Neural cell (in vitro differentiated cells): ENCODE measurements at regions not wholly inside any gene's neighbourhood (a gene's known extent, or its start where the extent isn't known, plus 50 kb on each side); places are given as distances from the start of the nearest gene placed in this dataset.
"Not testable (repeated sequence)": the region's sequence is repeated elsewhere in the genome, so short reads cannot be mapped to it uniquely, and the experiment has no call there.

Experiments used
- H2AFZ ChIP-seq: fragments of 200-600, 300-800 bp; sonication (generic), shearing (Covaris generic); 2 replicates; pipeline ENCODE4 v1.6.0; 2014; ENCODE audit warnings: low read depth, mild to moderate bottlenecking, antibody characterized with exemption, low read length, moderate library complexity
- H3F3A ChIP-seq: fragments of 200-600 bp; shearing (Covaris generic); 2 replicates; pipeline ENCODE4 v1.6.1; 2016; ENCODE audit warnings: mild to moderate bottlenecking, moderate library complexity, mixed read lengths, antibody characterized with exemption, low read length; ENCODE audit not compliant: insufficient read depth, poor library complexity, severe bottlenecking
- H3K27ac ChIP-seq: fragments of 200-600, 300-800 bp; sonication (generic), shearing (Covaris generic); 2 replicates; pipeline ENCODE4 v1.5.1; 2014; ENCODE audit warnings: mild to moderate bottlenecking, low read length, moderate library complexity
- H3K27me3 ChIP-seq: fragments of 300-800, 200-600 bp; sonication (generic), shearing (Covaris generic); 2 replicates; pipeline ENCODE4 v1.6.0; 2014; ENCODE audit warnings: mild to moderate bottlenecking, low read depth, low read length, moderate library complexity; ENCODE audit not compliant: insufficient read depth
- H3K36me3 ChIP-seq: fragments of 300-800, 200-600 bp; sonication (generic), shearing (Covaris generic); 2 replicates; pipeline ENCODE4 v1.5.1; 2014; ENCODE audit warnings: mild to moderate bottlenecking, antibody characterized with exemption, low read length, moderate library complexity; ENCODE audit not compliant: insufficient read depth
- H3K4me2 ChIP-seq: fragments of 300-800, 200-600 bp; sonication (generic), shearing (Covaris generic); 2 replicates; pipeline ENCODE4 v1.6.0; 2014; ENCODE audit warnings: mild to moderate bottlenecking, low read length
- H3K4me3 ChIP-seq: fragments of 300-800, 200-600 bp; sonication (generic), shearing (Covaris generic); 2 replicates; pipeline ENCODE4 v1.5.1; 2014; ENCODE audit warnings: mild to moderate bottlenecking, low read length, moderate library complexity
- H3K79me2 ChIP-seq: fragments of 200-600 bp; shearing (Covaris generic); replicated peaks from 2 replicates; pipeline ENCODE4 v1.6.0; 2014; ENCODE audit warnings: mild to moderate bottlenecking, low read length, moderate library complexity; ENCODE audit not compliant: insufficient read depth
- H3K9ac ChIP-seq: fragments of 300-800, 200-600 bp; sonication (generic), shearing (Covaris generic); 2 replicates; pipeline ENCODE4 v1.6.1; 2016; ENCODE audit warnings: mild to moderate bottlenecking, low read length, mixed read lengths
- H3K9me2 ChIP-seq: fragments of 200-600 bp; shearing (Covaris generic); 2 replicates; pipeline ENCODE4 v1.6.1; 2016; ENCODE audit warnings: mild to moderate bottlenecking, low read length, mixed read lengths; ENCODE audit not compliant: insufficient read depth
- H3K9me3 ChIP-seq: fragments of 200-600, 300-800 bp; sonication (generic), shearing (Covaris generic); 2 replicates; pipeline ENCODE4 v1.6.1; 2016; ENCODE audit warnings: mild to moderate bottlenecking, mixed run types, low read length, moderate library complexity, mixed read lengths
- H4K20me1 ChIP-seq: fragments of 200-600 bp; shearing (Covaris generic); 2 replicates; pipeline ENCODE4 v1.6.1; 2016; ENCODE audit warnings: mild to moderate bottlenecking, mixed run types; ENCODE audit not compliant: insufficient read depth
- EP300 ChIP-seq: fragments of 450-650 bp; conservative IDR thresholded peaks from 2 replicates; pipeline ENCODE4 v1.6.1; 2014; ENCODE audit warnings: antibody characterized with exemption, mild to moderate bottlenecking, moderate library complexity; ENCODE audit not compliant: poor library complexity, severe bottlenecking
- EZH2 ChIP-seq: fragments of 200-600, 300-800 bp; shearing (Covaris generic), sonication (generic); IDR thresholded peaks from 2 replicates; pipeline ENCODE4 v1.6.1; 2014; ENCODE audit warnings: antibody characterized with exemption, low read length, borderline replicate concordance, mild to moderate bottlenecking; ENCODE audit not compliant: insufficient read depth, poor library complexity, severe bottlenecking
- MXI1 ChIP-seq: fragments of 450-650 bp; conservative IDR thresholded peaks from 2 replicates; pipeline ENCODE4 v1.6.1; 2014; ENCODE audit warnings: antibody characterized with exemption, mild to moderate bottlenecking; ENCODE audit not compliant: poor library complexity, severe bottlenecking
- POLR2AphosphoS5 ChIP-seq: IDR thresholded peaks from 2 replicates; pipeline ENCODE4 v1.6.1; 2012
- RAD21 ChIP-seq: fragments of 450-650 bp; conservative IDR thresholded peaks from 2 replicates; pipeline ENCODE4 v1.6.1; 2014; ENCODE audit warnings: antibody characterized with exemption, mild to moderate bottlenecking, moderate library complexity
- SMC3 ChIP-seq: fragments of 450-650 bp; conservative IDR thresholded peaks from 2 replicates; pipeline ENCODE4 v1.6.1; 2014; ENCODE audit warnings: antibody characterized with exemption, mild to moderate bottlenecking, moderate library complexity; ENCODE audit not compliant: poor library complexity
- TAF1 ChIP-seq: IDR thresholded peaks from 2 replicates; pipeline ENCODE4 v1.6.1; 2012; ENCODE audit warnings: low read depth
- TF ChIP-seq, protein P1 (sequence below): fragments of 450-650 bp; IDR thresholded peaks from 2 replicates; pipeline ENCODE4 v1.5.1; 2014; ENCODE audit warnings: antibody characterized with exemption, mild to moderate bottlenecking, moderate library complexity; ENCODE audit not compliant: poor library complexity, severe bottlenecking
- TF ChIP-seq, protein P2 (sequence below): IDR thresholded peaks from 2 replicates; pipeline ENCODE4 v1.6.1; 2012; ENCODE audit warnings: borderline replicate concordance

DNA sequence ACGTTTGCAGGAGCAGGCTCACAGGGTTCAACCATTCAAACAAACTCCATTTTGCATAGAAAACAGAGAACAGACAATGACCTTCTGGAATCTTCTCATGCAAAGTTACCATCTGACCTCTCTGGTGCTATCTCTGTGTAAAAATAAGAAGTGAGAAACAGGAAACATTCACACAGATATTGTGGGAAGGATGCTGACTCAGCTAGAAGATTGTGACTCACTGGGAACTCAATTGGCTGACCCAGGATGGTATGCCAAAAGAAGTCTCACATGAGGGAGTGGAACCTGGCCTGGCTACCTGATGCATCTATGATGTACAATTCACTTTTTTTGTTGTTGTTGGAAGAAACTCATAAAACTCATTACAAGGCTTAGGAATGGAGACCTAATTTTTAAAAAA, 61.1 kb upstream of the TBX18 start:
- no peak overlapping the region for H3K27ac ChIP-seq
- no peaks in the 10 kb centered on the region for H3K79me2 ChIP-seq
- no peaks in the 10 kb centered on the region for H3F3A ChIP-seq
- H4K20me1 ChIP-seq: no peaks in the 10 kb centered on the region
- no peak for TF ChIP-seq EP300
- TF ChIP-seq, protein P1, sequence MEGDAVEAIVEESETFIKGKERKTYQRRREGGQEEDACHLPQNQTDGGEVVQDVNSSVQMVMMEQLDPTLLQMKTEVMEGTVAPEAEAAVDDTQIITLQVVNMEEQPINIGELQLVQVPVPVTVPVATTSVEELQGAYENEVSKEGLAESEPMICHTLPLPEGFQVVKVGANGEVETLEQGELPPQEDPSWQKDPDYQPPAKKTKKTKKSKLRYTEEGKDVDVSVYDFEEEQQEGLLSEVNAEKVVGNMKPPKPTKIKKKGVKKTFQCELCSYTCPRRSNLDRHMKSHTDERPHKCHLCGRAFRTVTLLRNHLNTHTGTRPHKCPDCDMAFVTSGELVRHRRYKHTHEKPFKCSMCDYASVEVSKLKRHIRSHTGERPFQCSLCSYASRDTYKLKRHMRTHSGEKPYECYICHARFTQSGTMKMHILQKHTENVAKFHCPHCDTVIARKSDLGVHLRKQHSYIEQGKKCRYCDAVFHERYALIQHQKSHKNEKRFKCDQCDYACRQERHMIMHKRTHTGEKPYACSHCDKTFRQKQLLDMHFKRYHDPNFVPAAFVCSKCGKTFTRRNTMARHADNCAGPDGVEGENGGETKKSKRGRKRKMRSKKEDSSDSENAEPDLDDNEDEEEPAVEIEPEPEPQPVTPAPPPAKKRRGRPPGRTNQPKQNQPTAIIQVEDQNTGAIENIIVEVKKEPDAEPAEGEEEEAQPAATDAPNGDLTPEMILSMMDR: no peak
- TF ChIP-seq, protein P2, sequence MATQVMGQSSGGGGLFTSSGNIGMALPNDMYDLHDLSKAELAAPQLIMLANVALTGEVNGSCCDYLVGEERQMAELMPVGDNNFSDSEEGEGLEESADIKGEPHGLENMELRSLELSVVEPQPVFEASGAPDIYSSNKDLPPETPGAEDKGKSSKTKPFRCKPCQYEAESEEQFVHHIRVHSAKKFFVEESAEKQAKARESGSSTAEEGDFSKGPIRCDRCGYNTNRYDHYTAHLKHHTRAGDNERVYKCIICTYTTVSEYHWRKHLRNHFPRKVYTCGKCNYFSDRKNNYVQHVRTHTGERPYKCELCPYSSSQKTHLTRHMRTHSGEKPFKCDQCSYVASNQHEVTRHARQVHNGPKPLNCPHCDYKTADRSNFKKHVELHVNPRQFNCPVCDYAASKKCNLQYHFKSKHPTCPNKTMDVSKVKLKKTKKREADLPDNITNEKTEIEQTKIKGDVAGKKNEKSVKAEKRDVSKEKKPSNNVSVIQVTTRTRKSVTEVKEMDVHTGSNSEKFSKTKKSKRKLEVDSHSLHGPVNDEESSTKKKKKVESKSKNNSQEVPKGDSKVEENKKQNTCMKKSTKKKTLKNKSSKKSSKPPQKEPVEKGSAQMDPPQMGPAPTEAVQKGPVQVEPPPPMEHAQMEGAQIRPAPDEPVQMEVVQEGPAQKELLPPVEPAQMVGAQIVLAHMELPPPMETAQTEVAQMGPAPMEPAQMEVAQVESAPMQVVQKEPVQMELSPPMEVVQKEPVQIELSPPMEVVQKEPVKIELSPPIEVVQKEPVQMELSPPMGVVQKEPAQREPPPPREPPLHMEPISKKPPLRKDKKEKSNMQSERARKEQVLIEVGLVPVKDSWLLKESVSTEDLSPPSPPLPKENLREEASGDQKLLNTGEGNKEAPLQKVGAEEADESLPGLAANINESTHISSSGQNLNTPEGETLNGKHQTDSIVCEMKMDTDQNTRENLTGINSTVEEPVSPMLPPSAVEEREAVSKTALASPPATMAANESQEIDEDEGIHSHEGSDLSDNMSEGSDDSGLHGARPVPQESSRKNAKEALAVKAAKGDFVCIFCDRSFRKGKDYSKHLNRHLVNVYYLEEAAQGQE: no peak
- no peak for TF ChIP-seq MXI1
- TF ChIP-seq SMC3: no peak
- no peak for TF ChIP-seq EZH2
- no peak for TF ChIP-seq TAF1
- no peak for TF ChIP-seq POLR2AphosphoS5
- no peak for TF ChIP-seq RAD21
- H3K4me2 ChIP-seq: no peak overlapping the region
- no peaks in the 10 kb centered on the region for H3K9me2 ChIP-seq
- H3K36me3 ChIP-seq: no peaks in the 10 kb centered on the region
- no peak overlapping the region for H3K9ac ChIP-seq
- H3K27me3 ChIP-seq: no peaks in the 10 kb centered on the region
- H2AFZ ChIP-seq: no peak overlapping the region
- no peaks in the 10 kb centered on the region for H3K9me3 ChIP-seq
- H3K4me3 ChIP-seq: no peak overlapping the region

DNA sequence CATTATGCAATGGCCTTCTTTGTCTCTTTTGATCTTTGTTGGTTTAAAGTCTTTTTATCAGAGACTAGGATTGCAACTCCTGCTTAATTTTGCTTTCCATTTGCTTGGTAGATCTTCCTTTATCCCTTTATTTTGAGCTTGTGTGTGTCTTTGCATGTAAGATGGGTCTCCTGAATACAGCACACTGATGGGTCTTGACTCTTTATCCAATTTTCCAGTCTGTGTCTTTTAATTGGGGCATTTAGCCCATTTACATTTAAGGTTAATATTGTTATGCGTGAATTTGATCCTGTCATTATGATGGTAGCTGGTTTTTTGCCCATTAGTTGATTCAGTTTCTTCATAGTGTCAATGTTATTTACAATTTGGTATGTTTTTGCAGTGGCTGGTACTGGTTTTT, 56.9 kb upstream of the TBX18 start:
- not testable (repeated sequence) for H3K27ac ChIP-seq, H3K9me2 ChIP-seq, H3K36me3 ChIP-seq, H2AFZ ChIP-seq, H4K20me1 ChIP-seq, H3K4me3 ChIP-seq, H3K9me3 ChIP-seq, H3K4me2 ChIP-seq, H3K79me2 ChIP-seq, H3F3A ChIP-seq, H3K9ac ChIP-seq, H3K27me3 ChIP-seq

DNA sequence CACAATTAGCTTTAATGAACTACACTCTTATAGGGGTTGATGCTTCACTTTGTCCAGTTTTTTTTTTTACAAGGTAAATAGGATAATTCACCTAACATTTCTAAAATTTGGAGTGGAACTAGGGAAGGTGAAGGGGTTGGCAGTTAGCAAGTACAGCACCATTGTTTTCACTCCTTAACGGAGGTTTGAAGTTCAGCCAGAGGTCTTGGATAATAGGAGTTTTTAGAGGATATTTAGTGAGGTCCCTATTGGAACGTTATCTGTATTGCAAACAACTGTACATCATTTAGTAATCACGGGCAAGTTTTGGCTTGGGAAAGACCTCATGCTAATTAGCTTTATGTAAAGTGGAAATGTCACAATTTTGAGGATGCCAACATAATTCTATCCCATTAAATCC, 52.3 kb upstream of the TBX18 start:
- H3F3A ChIP-seq: no peaks in the 10 kb centered on the region
- H3K27me3 ChIP-seq: no peaks in the 10 kb centered on the region
- H3K9me2 ChIP-seq: no peaks in the 10 kb centered on the region
- H3K36me3 ChIP-seq: no peaks in the 10 kb centered on the region
- no peak overlapping the region for H2AFZ ChIP-seq
- H3K9ac ChIP-seq: no peak overlapping the region
- no peaks in the 10 kb centered on the region for H3K79me2 ChIP-seq
- H3K4me2 ChIP-seq: no peak overlapping the region
- H3K9me3 ChIP-seq: no peaks in the 10 kb centered on the region
- H3K27ac ChIP-seq: no peak overlapping the region
- no peak overlapping the region for H3K4me3 ChIP-seq
- TF ChIP-seq, protein P2: no peak
- TF ChIP-seq MXI1 (no peak), EP300 (no peak), POLR2AphosphoS5 (no peak), EZH2 (no peak), SMC3 (no peak), RAD21 (no peak)
- TF ChIP-seq, protein P1: no peak
- no peaks in the 10 kb centered on the region for H4K20me1 ChIP-seq
